WI38 (cell line): ENCODE measurements at regions not wholly inside any gene's neighbourhood (a gene's known extent, or its start where the extent isn't known, plus 50 kb on each side); places are given as distances from the start of the nearest gene placed in this dataset.

Experiments
- H3K4me3 ChIP-seq: 2 replicates; pipeline ENCODE4 v1.5.1; 2011; ENCODE audit warnings: low read depth, mild to moderate bottlenecking, control low read depth, low read length
- TF ChIP-seq, protein P1 (sequence below): IDR thresholded peaks from 2 replicates; pipeline ENCODE4 v1.5.1; 2012; ENCODE audit warnings: low read depth, mild to moderate bottlenecking, control low read depth, low read length

DNA sequence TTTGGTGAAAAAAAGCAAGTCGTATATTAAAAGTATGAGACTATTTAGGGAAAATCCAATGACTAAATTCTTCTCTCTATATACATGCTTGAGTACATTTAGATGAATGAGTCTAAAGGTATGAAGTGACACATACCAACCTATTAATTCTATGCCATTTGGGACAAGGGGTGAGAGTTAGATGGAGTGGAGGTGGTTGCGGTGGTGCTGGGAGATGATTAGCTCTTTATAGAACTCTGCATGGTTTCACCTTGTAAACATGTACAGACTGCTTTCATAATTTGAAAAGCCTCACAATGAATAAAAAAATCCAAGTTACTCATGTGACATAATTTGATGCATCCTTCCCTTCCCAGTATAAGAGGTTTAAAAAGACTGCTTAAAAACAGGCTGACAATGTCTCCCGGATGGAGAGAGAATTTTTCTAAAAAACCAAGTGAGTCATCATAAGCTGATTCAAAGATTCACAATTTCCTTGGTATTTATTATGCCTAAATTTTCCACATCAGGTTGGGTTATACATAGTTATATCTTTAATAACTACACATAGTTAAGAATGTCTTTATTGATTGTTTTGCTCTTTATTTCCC is 572.8 kb downstream of the REEP3 start:
- no peak overlapping the region for H3K4me3 ChIP-seq
- TF ChIP-seq, protein P1, sequence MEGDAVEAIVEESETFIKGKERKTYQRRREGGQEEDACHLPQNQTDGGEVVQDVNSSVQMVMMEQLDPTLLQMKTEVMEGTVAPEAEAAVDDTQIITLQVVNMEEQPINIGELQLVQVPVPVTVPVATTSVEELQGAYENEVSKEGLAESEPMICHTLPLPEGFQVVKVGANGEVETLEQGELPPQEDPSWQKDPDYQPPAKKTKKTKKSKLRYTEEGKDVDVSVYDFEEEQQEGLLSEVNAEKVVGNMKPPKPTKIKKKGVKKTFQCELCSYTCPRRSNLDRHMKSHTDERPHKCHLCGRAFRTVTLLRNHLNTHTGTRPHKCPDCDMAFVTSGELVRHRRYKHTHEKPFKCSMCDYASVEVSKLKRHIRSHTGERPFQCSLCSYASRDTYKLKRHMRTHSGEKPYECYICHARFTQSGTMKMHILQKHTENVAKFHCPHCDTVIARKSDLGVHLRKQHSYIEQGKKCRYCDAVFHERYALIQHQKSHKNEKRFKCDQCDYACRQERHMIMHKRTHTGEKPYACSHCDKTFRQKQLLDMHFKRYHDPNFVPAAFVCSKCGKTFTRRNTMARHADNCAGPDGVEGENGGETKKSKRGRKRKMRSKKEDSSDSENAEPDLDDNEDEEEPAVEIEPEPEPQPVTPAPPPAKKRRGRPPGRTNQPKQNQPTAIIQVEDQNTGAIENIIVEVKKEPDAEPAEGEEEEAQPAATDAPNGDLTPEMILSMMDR: no peak

DNA sequence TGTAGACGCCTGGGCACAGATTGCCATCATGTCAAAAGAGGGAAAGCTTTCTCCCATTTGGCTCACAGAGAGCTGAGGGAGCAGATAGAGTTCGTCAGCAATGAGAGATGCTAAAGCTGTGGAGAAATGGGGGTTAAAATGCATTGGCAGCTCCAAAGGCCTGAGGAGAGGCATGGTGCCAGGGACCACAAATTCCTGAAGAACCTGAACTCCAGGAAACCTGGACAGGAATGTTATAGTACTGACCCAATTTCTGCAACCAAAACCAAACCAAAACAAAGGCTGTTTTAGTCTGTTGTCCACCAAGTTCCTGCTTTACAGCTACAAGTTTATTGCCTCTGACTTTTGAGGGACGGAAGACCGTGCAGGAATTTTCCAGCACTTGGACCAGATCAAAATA is 575.7 kb downstream of the REEP3 start:
- TF ChIP-seq, protein P1: no peak
- no peak overlapping the region for H3K4me3 ChIP-seq

DNA sequence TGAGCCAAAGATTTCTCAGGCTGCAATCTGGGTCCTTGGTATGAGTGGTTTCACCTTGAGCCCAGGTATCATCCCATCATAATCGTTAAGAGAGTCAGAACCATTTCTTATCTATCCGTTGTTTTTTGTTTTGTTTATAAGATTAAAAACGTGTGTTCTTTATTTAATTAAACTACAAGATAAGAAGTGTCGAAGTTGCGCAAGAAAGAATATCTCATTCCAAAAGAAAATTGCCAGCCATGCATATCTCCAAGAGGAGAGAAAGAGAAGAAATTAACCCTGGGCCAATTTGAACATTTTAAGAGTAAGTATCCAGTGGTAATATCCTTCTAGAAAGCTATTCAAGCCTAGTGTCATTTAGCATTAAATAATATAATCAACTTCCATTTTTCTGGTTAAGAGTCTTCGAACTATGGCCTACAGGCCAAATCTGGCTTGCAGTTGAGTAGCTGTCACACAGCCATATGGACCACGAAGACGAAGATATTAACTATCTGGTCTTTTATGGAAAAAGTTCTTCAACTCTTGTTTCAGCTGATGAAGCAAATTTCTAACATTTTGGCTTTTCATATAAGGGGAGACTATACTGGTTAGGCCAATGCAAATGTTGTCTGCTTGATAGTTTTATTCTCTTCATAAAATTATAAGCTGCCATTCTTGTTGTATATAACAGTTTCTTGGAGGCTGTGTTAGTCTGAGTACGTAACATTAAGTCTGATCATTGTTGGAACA is 576.4 kb downstream of the REEP3 start:
- no peak overlapping the region for H3K4me3 ChIP-seq
- TF ChIP-seq, protein P1: no peak

DNA sequence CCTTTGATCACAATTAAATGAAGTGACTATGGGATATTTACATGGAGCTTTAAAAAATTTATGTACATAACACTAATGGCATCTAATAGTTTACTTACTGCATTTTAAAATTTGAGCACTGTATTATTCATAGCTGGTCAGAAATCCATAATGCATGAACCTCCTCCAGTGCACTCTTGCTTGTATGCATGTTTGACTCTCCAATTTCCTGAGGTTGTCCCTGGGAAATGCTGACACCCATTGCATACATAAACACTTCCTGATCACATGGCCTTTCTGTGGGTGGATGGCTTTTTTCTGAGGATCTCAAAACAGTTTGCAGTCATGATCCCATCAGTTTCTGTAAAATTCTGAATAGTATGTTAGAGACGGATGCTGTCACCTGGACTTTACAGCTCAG is 577.8 kb downstream of the REEP3 start:
- H3K4me3 ChIP-seq: no peak overlapping the region
- TF ChIP-seq, protein P1: no peak

DNA sequence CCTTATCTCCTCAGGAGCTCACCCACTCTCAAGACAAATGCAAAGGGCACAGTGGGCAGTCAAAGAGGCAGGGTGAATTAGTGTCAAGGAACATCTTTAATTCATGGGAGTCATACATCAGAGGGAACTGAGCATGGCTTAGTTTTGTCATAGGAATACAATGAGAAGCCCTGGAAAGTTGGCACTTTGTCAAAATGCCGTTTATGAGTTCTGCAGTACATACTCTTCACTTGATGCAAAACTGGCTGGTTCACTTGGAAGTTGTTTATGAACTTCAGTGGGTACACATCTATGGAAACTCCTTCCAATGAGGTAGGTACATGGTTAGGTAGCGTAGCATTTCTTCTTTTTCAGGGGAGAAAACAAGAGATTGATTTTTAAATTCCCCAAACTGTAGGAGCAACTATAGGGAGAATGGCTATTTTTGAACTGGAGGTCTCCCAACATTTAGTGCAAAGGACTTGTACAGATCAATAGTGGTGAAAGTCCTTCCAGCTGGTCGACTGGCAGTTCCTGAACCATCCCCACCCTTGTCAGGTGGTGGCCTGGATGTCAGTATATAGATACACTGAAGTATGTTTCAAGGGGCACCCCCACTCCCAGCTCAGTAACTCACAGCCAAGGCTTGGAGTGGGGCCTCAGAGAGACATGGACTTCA is 580.5 kb downstream of the REEP3 start:
- TF ChIP-seq, protein P1: no peak
- H3K4me3 ChIP-seq: no peak overlapping the region

DNA sequence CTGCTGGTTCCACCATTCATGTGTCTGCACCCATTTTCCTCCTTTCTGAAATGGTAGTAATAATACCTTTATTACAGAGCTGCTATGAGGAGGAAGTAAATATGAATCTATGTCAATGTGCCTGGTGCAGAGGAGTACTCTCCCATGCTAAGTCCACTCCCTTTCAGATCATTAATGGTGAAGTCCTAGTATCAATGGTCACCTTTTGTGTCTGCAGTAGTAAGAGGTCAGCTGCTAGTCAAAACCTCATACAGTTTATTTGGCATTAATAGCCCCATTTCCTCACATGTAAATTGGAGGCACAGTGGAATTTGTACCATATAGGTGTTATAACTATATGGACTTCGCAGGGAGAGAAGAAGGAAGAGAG is 581.0 kb downstream of the REEP3 start:
- no peak overlapping the region for H3K4me3 ChIP-seq
- TF ChIP-seq, protein P1: no peak

DNA sequence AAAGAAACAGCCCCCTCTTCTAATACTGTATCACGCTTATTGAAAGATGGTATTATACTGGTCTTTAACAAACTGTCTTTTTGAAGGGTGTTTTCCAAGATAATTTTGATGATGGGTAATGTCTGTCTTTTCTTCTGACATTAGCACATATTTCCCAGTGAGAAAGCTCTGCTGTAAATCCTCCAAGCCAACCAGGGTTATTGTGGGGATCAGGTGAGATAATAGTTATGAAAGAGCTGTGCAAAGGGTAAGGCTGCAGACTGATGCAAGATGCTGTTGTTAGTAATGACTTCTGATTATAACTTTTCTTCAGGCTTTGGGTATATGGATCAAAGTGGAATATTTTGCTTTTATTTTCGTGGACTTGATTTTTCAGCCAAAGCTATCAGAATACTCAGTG is 581.7 kb downstream of the REEP3 start:
- TF ChIP-seq, protein P1: no peak
- no peak overlapping the region for H3K4me3 ChIP-seq
